ENCODE measurements at regions not wholly inside any gene's neighbourhood (a gene's known extent, or its start where the extent isn't known, plus 50 kb on each side); places are given as distances from the start of the nearest gene placed in this dataset.

GRCh38 chr14:22296722-22297121 lies 292.3 kb downstream of the DAD1 start:
- TF ChIP-seq POLR2AphosphoS5 (IDR thresholded peaks at IDR 0.05; ENCODE audit: low read depth, low read length) (no peak), POLR2A (IDR thresholded peaks at IDR 0.05; ENCODE audit: low read depth, low read length) (no peak), TAF1 (IDR thresholded peaks at IDR 0.05; ENCODE audit: low read depth, low read length) (no peak), POU2F2 (IDR thresholded peaks at IDR 0.05; ENCODE audit: low read depth, low read length) (no peak), PAX5 (IDR thresholded peaks at IDR 0.05; ENCODE audit: insufficient read depth, low read length, severe bottlenecking) (no peak), SPI1 (IDR thresholded peaks at IDR 0.05; ENCODE audit: low read depth, low read length) (no peak)
